Hypothalamus (tissue), 51 donors: ENCODE measurements at regions not wholly inside any gene's neighbourhood (a gene's known extent, or its start where the extent isn't known, plus 50 kb on each side); places are given as distances from the start of the nearest gene placed in this dataset.

Source experiments
- DNase-seq, 51 donors: peaks; one replicate each; lab custom pipeline; 2025; lab: John Stamatoyannopoulos, UW

DNA sequence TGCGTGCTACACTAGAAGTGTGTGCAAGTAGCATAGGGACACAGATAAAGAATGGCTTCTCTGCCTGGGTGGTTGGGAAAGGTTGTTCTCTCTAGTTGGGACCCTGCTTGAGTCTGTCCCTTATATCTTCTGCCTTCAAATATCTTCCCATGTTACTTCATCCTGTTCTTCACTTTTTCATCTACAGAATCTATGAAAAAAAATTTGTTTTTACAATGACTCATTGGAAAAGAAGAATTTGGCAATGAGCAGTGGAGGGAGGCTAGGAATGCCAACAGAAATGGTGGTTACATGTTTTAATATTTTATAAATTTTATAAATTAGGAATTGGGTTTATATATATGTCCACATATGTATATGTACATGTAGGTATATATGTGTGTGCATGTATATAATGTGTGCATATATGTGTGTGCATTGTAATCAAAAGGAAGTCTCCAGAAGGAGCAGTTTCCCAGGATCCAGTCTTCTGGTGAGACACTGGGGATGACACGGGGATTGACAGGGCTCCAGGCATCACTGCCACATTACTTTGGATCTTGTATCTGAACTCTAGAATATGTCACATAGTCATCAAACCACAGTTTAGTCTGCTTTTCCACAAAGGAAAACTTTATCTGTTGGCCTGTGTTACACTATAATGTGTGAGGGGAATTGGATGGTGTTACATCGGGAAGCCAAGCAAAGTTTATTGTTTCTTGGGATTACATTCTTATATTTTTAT, 75.3 kb upstream of the RIPOR2 start:
- DNase-seq = no peak

DNA sequence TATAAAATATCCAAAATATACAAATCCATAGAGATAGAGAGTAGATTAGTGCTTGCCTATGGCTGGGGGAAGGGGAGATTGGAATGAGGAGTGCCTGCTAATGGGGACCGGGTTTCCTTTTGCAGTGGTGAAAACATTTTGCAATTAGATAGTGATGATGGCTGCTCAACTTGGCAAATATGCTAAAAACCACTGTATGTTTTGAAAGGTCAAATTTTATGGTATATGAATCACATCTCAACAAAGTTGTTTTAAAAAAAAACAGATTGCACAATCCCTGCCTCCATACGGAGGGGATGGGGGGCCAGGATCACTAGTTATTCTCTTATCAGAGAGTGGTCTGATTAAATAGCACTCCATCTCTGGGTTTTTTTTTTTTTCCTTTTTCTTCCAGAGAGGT, 76.9 kb upstream of the RIPOR2 start:
- DNase-seq = no peak

DNA sequence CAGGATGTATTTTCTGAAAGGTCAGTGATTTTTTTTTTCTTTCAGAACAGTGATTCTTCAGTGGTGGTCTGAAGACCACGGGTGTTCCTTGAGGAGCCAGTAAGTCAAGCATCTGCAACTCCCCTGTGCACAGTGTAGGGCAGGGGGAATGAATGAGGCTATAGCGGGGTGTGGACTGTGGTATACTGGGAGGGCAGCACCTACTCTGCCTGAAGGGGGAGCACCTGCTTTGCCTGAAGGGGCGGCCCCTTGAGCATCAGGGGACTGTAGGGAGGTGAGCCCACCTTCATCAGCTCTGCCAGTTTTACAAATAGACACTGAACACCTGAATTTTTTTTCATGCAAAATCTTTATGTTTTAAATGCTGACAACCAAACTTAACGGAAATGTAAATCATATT, 77.5 kb upstream of the RIPOR2 start:
- DNase-seq = no peak

DNA sequence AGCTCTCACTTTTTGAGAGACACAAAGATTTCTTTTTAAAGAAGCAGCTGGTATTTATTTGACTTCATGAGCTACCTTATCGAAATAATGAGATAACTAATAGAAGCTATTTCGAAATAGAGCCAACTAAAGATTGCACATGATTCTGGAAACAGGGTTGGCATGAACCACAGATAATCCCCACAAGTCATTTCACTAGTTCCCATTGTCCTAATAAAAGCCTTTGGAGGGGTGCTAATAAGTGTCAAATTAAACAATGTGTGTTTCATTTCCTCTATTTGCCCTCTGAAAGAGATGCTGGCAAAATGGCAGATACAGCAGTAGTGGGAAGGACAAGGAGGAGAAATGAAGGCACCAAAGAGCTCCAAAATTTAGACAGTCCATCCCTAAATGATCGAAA, 78.6 kb upstream of the RIPOR2 start:
- DNase-seq = no peak

DNA sequence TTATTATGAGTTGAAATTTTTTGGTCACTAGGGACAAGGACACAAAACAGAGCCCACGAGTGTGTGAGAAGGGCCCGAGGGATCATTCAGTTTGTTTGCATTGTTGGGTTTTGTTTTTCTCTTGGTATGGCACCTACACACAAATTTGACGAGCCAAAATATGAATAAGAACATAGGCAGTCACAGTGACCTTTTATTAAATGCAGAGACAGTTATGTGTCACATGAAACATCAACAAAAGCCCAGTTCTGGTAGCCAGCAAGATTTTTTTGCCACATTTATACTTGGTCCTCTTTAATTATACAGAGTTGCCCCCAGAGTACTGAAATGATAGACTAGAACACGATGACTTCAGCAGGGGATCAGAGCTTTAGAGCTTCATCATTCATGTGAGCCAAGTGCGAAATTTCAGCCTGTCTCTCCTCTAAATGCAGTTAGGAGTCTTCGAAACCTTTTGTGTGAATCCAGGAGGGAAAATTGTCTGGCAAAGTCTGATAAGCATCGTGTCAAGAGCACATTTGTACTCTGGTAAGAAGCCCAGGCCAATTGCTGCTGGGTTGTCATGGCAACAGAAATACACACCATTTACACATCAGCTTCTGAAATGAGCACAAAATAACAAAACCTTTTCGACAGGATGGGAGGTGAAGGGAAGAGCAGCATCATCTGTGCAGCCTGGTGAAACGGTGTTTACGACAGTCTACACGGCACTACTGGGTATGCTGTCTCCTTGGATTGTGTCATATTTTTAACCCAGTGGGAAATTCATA, 79.2 kb upstream of the RIPOR2 start:
- peak in 11 of 51 donors; percentile 9 to 80 (median 33) for DNase-seq

DNA sequence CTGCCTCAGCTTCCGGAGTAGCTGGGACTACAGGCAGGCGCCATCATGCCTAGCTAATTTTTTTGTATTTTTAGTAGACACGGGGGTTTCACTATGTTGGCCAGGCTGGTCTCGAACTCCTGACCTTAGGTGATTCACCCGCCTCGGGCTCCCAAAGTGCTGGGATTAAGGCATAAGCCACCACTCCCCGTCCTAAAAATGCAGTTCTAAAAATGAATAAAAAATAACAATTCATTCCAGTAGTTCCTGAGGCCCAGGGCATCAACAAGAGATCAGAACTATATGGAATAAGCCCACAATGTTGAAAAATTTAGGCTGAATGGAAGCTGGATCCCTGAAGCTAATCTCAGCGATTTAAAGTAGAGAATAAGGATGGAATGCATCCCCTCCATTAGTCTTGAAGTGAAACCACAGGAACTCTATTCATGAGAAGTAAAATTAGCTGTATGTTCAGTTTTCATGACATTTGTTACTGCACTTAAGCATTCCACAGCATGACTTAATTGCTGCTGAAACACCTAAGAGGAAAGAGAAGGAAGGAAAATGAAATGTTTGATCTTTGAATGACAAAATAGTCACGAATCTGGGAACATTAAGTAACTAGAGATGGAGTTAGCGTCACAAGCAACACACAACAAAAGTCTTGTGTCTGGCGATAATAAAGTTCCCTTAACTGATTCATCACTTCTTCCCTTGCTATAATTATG, 80.4 kb upstream of the RIPOR2 start:
- DNase-seq = no peak

DNA sequence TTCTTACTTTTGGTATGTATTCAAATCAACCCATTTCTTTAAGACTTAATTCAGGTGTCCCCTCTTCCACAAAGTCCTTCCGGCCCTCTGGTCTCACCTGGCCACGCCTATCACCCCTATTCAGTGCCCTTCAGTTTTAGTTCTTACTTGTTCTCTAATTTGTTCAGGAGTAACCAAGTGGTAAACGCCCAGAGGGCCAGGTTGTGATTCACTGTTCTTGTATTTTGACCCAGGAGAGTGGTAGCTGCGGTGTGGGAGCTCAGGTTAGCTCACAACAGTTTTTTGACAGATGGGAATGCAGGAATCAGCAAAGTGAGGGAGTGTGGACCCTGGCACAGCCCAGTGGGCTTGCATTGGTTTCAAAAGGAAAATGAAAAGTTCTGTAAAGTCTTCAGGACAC, 81.7 kb upstream of the RIPOR2 start:
- no peak for DNase-seq

DNA sequence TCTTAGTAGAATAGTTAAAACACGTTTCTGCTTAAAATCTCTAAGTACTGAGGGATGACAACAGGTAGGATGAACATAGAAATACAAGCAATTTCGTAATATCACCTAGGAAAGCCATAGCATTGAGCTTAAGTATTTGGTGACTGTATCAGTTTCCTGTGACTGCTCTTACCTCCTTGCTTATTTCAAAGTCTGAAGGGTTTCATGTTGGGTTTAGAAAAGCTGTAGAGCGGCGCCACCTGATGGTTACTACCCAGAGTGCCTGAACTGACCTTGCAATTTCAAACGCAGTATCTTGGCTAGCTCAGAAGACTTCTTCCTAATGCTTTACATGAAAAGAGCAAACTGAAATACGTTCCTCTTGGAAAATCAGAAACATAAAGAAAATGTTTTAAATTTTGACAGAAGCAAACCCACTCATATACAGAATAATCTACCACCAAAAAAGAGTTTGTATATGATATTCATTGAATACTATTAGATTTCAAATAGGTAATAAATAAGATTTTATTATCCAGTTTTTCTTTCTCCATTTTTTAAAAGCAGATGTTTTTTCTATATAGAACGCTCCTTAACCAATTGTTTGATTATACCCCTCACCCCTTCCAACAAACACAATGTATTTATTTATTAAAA, 82.3 kb upstream of the RIPOR2 start:
- peak in 7 of 51 donors; percentile 6 to 36 (median 10) for DNase-seq

DNA sequence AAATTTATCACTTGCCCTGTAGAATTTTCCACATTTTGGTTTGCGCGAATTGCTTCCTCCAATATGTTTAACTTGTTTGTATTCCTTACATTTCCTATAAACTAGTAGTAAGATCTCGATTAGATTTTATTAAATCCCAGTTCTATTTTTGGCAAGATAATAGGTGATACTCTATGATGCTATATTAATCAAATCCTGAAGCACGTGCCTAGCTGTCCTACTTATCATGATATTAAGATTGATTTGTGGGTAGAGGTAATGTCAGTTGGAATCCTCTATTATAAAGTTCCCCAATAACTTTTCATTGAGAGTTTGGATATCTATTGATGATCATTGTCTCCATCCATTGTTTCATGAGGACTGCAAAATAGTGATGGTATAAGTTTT, 82.8 kb upstream of the RIPOR2 start:
- no peak for DNase-seq

DNA sequence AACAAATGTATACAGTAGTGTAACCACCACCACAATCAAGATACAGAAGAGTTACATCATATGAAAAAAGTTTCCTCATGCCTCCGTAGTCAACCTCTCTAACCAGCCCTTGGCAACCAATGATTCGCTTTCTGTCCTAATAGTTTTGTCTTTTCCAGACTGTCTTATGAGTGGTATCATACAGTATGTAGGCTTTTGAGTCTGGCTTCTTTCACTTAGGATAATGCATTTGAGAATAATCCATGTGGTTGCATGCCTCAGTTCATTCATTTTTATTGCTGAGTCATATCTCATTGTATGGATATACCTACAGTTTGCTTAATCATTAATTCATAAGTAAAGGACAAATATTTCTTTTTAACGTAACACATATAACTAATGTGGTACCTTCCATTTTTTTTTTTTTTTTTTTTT, 86.4 kb upstream of the RIPOR2 start:
- no peak for DNase-seq

DNA sequence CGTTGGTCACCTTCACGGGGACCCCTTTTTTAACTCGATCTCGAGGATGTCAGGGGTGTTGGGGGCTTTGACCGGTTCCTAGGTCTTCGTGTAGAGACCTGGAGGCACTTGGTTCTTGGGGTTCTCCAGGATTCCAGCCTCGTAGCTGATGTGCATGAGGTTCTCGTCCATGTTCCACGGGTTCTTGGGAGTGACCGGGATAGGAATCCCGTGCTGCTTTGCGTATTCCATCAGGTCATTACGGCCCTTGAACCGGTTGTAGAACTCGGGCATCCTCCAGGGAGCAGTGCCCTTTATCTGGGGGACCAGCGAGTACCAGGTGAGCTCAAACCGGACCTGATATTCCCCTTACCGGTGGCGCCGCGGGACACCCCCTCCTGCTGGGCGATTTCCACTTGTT, 88.0 kb upstream of the RIPOR2 start:
- no peak for DNase-seq

DNA sequence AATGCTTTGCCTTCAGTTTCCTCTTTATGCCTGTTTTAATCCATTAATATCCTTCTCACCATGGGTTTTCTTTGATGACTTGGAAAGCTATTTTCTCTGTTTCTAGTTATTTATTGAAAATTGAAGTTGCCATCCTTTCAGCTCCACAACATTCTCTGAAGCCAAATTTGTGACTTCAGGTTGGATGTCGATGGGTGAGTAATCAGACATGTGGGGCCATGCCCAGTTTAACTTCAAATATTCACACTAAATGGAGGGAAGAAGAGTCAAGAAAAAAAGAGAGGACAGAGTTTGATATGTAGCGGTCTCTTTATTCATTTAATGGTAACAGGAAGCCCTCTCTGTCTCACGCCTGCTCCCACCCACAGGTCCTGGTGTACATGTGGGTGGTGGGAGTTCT, 89.1 kb upstream of the RIPOR2 start:
- no peak for DNase-seq

DNA sequence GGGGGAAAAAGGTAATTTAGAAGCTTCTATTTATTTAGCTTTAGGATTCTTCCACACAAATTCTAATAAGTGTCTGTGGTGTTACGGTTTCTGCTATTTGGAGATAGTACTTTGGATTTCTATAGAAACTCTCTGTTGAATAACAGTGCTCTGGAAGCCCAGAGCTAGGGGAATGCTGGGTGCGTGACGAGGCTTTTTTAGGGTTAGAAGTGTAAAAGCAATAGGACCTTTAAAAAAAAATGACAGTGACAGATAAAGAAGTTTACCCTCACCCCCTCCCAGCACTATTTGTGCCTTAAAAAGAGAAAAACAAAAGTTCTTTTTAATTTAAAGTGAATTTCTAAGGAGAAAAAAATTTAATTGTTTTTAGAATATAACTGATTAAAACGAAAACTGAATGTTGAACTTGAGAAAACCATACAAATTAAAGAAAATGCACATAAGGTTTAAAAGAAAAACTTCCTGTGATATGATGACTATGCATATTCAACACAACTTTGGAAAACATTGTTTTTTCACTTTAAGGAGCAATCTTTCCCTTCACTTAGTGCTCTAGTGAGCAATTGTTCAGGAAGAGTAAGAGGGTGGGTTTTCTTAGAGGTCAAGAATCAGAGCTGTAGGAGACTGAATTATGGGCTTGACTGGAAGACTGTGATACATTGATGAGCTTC, 89.6 kb upstream of the RIPOR2 start:
- DNase-seq = no peak

DNA sequence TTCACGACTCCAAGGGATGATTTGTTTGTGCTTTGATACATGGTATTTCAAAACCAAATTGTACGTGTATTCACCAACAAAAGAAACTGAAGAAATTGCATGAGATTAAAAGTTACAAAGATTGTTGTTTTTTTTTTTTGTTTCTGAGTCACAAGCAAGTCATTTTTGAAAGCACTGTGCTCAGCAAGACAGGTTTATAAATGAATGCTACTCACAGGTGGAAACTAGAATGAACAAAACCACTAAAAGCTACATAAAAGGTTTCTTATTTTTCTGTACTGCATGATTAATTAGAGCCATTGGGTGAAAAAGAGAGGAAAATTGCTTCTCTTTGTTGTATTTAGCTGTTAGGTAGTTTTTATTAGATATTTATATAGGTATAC, 90.2 kb upstream of the RIPOR2 start:
- no peak for DNase-seq

DNA sequence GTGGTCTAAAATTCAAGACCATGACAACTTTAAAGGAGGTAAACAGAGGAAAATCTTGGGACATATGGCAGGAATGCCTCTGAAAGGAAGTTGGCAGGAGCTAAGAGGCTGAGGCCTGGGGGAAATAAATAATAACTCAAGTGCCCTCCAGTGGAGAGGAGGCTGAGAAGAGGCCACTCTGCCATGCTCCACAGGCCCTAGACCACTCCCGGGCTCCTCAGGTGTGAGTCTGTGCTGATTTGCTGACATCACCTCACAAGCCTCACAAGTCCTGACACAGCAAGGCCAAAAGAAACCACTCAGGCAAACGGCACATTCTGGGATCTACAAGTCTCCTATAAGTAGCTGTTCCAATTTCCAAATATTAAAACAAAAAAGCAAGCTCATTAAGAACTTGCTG, 91.0 kb upstream of the RIPOR2 start:
- DNase-seq = no peak

DNA sequence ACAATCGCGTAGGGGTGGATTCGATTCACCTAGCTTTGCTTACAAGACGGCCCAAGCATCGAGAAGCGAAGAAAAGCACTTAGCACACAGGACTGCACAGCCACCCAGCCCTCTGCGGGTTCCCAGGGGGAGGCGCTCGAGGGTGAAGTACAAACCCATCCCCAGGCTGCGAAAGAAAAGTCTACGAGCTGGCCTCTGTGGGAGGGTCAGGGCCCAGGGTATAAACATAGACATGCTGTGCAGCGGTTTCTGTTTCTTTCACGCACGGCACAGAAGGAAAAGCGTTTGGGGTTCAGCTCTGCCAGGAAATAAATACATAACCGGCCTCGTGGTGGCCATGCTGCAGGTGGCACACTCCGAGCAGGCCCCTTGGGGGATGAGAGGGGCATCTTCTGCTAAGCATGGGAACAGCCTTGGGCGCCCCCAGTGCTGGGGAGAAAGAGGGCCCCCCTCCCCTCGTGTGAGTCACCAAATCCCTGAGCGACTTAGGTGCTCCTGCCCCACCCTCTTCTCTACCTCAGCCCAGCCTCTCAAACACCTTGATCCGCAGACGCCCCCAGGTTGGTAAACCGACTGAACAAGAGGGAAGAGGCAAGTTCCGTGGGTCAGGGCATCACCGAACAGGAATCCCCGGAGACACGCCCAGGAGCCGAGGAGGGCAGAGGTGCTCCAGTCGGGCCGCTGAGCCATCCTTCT, 91.6 kb upstream of the RIPOR2 start:
- DNase-seq = no peak

DNA sequence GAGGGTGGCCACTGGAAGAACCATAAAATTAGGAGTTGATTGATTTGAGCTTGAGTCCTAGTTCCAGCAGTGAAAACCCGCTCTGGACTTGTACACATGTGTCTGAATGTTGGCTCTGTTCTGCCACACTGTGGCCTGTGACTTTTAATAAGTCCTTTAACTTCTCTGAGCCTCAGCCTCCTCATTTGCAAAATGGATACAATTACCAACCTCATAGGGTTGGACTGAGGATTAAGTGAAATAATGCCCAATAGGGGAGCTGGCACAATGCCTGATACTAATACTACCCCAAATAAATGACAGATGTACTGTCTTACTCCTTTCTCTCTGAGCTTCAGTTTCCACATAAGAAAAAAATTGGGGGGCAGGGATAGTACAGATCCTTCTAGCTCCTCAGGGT, 92.6 kb upstream of the RIPOR2 start:
- no peak for DNase-seq

DNA sequence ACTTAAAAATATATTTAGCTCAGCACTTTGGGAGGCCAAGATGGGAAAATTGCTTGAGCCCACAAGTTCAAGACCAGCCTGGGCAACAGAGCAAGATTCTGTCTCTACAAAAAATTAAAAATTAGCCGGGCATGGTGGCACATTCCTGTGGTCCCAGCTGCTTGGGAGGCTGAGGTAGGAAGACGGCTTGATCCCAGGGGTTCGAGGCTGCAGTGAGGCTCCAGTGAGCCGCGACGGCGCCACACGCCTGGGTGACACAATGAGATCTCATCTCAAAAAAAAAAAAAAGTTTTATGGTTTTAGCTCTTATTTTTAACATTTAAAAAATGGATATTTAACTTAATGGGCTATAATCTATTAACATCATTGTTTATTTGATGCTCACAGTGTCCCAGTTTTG, 97.2 kb upstream of the RIPOR2 start:
- no peak for DNase-seq

DNA sequence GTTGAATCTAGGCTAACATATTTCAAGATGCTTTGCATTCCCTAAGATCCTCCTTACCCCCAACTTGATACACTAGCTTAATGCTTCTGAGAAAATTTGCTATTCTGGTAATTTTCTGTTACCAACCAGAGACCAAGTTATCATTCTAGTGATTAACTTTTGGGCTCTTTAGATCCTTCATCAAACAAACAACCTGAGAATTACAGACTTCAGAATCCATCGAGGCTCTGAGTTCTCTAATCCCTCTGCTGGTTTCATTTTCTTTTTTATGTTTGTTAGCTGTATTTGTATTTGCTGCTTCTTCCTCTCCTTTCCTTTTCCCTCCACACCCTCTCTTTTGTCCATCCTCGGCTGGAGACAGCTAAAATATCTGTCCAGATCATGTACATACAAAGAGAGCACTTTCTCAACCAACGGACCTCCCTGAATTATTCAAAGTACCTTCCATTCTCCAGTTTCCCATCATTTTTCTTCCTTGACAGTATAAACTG, 98.7 kb upstream of the RIPOR2 start:
- no peak for DNase-seq

DNA sequence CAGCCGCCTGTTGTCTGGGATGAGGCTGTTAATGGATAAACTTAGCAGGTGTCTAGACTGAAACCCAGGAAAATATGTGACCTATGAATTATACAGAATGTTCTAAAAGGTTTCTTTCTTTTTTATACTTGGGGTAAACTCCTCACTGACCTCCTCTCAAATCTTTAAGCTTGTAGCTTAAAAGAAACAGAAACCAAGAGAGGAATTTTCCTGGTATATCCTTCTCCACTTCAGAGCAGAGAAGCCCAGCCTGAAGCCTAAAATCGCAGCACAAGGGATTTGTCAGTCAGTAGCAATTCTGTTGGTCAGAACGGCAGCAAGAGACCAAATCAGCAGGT, 99.4 kb upstream of the RIPOR2 start:
- DNase-seq = no peak
